GM12864 (cell line): ENCODE measurements at regions not wholly inside any gene's neighbourhood (a gene's known extent, or its start where the extent isn't known, plus 50 kb on each side); places are given as distances from the start of the nearest gene placed in this dataset.

Experiments used
- DNase-seq: peaks from one replicate; pipeline ENCODE4 v3.0.0-alpha.2; 2011; ENCODE audit warnings: low read depth
- H3K4me3 ChIP-seq: 2 replicates; pipeline ENCODE4 v1.5.1; 2011; ENCODE audit warnings: mild to moderate bottlenecking, low read depth, low read length, control low read depth
- TF ChIP-seq, protein P1 (sequence below): IDR thresholded peaks from 2 replicates; pipeline ENCODE4 v1.5.1; 2011; ENCODE audit warnings: low read depth, mild to moderate bottlenecking, moderate library complexity, low read length, control low read depth, inconsistent platforms; ENCODE audit errors: missing control alignments

GRCh38 chr5:130386155-130386554, 481.9 kb downstream of the CHSY3 start:
- no peak overlapping the region for H3K4me3 ChIP-seq
- TF ChIP-seq, protein P1, sequence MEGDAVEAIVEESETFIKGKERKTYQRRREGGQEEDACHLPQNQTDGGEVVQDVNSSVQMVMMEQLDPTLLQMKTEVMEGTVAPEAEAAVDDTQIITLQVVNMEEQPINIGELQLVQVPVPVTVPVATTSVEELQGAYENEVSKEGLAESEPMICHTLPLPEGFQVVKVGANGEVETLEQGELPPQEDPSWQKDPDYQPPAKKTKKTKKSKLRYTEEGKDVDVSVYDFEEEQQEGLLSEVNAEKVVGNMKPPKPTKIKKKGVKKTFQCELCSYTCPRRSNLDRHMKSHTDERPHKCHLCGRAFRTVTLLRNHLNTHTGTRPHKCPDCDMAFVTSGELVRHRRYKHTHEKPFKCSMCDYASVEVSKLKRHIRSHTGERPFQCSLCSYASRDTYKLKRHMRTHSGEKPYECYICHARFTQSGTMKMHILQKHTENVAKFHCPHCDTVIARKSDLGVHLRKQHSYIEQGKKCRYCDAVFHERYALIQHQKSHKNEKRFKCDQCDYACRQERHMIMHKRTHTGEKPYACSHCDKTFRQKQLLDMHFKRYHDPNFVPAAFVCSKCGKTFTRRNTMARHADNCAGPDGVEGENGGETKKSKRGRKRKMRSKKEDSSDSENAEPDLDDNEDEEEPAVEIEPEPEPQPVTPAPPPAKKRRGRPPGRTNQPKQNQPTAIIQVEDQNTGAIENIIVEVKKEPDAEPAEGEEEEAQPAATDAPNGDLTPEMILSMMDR, result no peak
- no peak for DNase-seq

- TF ChIP-seq, protein P1, result no peak
- H3K4me3 ChIP-seq, result no peak overlapping the region
- no peak for DNase-seq
These were observed 481.4 kb downstream of the CHSY3 start for GRCh38 chr5:130385656-130386055.

DNA sequence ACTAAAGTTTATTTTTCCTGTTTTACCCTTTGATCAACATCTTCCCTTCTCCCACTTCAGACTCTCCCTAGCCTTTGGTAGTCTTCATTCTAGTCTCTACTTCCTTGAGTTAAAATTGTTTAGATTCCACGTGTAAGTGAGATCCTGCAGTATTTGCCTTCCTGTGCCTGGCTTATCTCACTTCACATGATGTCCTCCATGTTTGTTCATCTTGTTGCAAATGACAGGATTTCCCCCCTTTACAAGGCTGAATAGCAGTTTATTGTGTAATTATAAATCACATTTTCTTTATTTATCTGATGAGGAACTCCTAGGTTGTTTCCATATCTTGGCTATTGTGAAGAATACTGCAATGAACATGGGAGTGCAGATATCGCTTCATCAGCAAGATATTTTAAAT, 461.7 kb downstream of the CHSY3 start:
- TF ChIP-seq, protein P1, result no peak
- H3K4me3 ChIP-seq, result no peak overlapping the region
- no peak for DNase-seq

- TF ChIP-seq, protein P1, result no peak
- no peak for DNase-seq
- H3K4me3 ChIP-seq, result no peak overlapping the region
These were observed 445.9 kb downstream of the CHSY3 start for GRCh38 chr5:130350131-130350530.

- DNase-seq, result no peak
- H3K4me3 ChIP-seq, result no peak overlapping the region
- TF ChIP-seq, protein P1, result no peak
These were observed 433.1 kb downstream of the CHSY3 start for GRCh38 chr5:130337179-130337888.

DNA sequence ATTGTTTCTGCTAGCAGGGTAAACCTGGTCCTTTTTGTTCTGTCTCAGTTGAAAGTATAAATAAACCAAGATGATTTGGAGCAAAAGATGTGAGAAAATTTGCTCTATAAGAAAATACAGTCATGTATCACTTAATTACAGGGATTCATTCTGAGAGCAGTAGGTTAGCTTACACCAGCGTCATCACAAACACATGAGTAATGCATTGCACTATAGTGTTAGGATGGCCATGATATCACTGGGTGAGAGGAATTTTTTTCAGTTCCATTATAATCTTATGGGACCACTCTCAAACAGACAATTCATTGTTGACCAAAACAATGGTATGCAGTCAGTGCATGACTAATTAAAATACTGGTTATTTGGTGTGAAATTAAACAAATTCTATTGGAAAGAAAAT, 430.9 kb downstream of the CHSY3 start:
- no peak overlapping the region for H3K4me3 ChIP-seq
- TF ChIP-seq, protein P1, result no peak
- no peak for DNase-seq

GRCh38 chr5:130333089-130333488, 428.8 kb downstream of the CHSY3 start:
- no peak for DNase-seq
- H3K4me3 ChIP-seq, result no peak overlapping the region
- TF ChIP-seq, protein P1, result no peak
